Tibial nerve (tissue), 4 donors: ENCODE measurements at regions not wholly inside any gene's neighbourhood (a gene's known extent, or its start where the extent isn't known, plus 50 kb on each side); places are given as distances from the start of the nearest gene placed in this dataset.

Source experiments
- CTCF ChIP-seq, 5 experiments: fragments of 200-600 bp in 3 of 5; fragments of 450-650 bp in 2 of 5; sonication (generic) in 3 of 5; IDR thresholded peaks; one replicate each; pipeline ENCODE4 v1.5.1; 2016 to 2019; ENCODE audit warnings: antibody characterized with exemption in 5 of 5, mild to moderate bottlenecking in 3 of 5, moderate library complexity in 2 of 5
- EP300 ChIP-seq, 2 donors: sonication (generic); formaldehyde crosslinking; IDR thresholded peaks; one replicate each; pipeline ENCODE4 v1.6.1; 2017; ENCODE audit warnings: antibody characterized with exemption in 2 of 2, mild to moderate bottlenecking in 1 of 2
- POLR2A ChIP-seq, 2 donors: fragments of 450-650 bp; IDR thresholded peaks; one replicate each; pipeline ENCODE4 v1.6.1; 2017; ENCODE audit warnings: antibody characterized with exemption in 2 of 2, mild to moderate bottlenecking in 2 of 2, moderate library complexity in 2 of 2

- no peak for TF ChIP-seq POLR2A (IDR thresholded peaks at IDR 0.05)
- no peak for TF ChIP-seq CTCF (IDR thresholded peaks at IDR 0.05)
- no peak for TF ChIP-seq EP300 (IDR thresholded peaks at IDR 0.05)
These were observed 741.9 kb upstream of the MARCKS start for GRCh38 chr6:113115196-113115595.
